OCI-LY7 (cell line): ENCODE measurements at regions not wholly inside any gene's neighbourhood (a gene's known extent, or its start where the extent isn't known, plus 50 kb on each side); places are given as distances from the start of the nearest gene placed in this dataset.

Source experiments
- EZH2phosphoT487 ChIP-seq: fragments of 200-600 bp; sonication (generic); IDR thresholded peaks from 2 replicates; pipeline ENCODE4 v1.6.1; 2018; ENCODE audit warnings: low read depth, borderline replicate concordance, mild to moderate bottlenecking, mixed run types, antibody characterized with exemption, low read length, moderate library complexity, mixed read lengths
- TF ChIP-seq, protein P1 (sequence below): fragments of 200-600 bp; sonication (generic); conservative IDR thresholded peaks from 2 replicates; pipeline ENCODE4 v1.5.1; 2014; ENCODE audit warnings: mild to moderate bottlenecking, antibody characterized with exemption, low read length, moderate library complexity, mixed read lengths

DNA sequence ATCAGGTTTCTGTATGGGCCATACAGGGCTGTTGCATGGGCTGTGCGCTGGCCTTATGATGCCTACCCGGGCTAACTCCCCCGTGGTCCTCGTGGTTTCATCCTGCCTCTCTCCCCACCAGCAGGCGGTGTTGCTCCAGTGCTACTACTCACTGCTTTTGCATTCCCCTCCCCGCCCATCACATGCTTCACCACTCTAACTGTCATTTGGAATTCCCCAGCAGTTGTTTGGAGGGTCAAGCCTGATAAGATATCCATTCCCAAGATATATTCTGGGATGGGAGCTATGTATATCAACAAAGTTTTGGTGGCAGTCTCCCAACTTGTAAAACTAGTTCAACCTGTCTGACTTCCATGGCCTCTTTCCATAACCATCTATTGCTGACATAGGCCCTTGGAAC, 233.2 kb upstream of the SOX4 start:
- TF ChIP-seq, protein P1, sequence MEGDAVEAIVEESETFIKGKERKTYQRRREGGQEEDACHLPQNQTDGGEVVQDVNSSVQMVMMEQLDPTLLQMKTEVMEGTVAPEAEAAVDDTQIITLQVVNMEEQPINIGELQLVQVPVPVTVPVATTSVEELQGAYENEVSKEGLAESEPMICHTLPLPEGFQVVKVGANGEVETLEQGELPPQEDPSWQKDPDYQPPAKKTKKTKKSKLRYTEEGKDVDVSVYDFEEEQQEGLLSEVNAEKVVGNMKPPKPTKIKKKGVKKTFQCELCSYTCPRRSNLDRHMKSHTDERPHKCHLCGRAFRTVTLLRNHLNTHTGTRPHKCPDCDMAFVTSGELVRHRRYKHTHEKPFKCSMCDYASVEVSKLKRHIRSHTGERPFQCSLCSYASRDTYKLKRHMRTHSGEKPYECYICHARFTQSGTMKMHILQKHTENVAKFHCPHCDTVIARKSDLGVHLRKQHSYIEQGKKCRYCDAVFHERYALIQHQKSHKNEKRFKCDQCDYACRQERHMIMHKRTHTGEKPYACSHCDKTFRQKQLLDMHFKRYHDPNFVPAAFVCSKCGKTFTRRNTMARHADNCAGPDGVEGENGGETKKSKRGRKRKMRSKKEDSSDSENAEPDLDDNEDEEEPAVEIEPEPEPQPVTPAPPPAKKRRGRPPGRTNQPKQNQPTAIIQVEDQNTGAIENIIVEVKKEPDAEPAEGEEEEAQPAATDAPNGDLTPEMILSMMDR, result no peak
- TF ChIP-seq EZH2phosphoT487, result no peak
